H9 (cell line): ENCODE measurements at regions not wholly inside any gene's neighbourhood (a gene's known extent, or its start where the extent isn't known, plus 50 kb on each side); places are given as distances from the start of the nearest gene placed in this dataset.

Source experiments
- DNase-seq: peaks from one replicate; pipeline ENCODE4 v3.0.0-alpha.2; 2017
- H2AFZ ChIP-seq: one replicate; pipeline ENCODE4 v1.6.1; 2013; ENCODE audit warnings: mild to moderate bottlenecking, low read length, control low read depth, moderate library complexity
- H2AK5ac ChIP-seq: 2 replicates; pipeline ENCODE4 v1.6.1; 2013; ENCODE audit warnings: low read length, control low read depth, mixed read lengths; ENCODE audit not compliant: insufficient read length
- H2BK120ac ChIP-seq: one replicate; pipeline ENCODE4 v1.6.1; 2013; ENCODE audit warnings: low read depth, mild to moderate bottlenecking, low read length, control low read depth, inconsistent platforms; ENCODE audit not compliant: poor library complexity, severe bottlenecking
- H2BK12ac ChIP-seq: 2 replicates; pipeline ENCODE4 v1.6.1; 2013; ENCODE audit warnings: low read length, control low read depth, mixed read lengths, low read depth; ENCODE audit not compliant: insufficient read length
- H2BK15ac ChIP-seq: 2 replicates; pipeline ENCODE4 v1.6.1; 2013; ENCODE audit warnings: low read depth, low read length, control low read depth
- H2BK20ac ChIP-seq: one replicate; pipeline ENCODE4 v1.6.1; 2013; ENCODE audit warnings: low read depth, mild to moderate bottlenecking, low read length, control low read depth, inconsistent platforms; ENCODE audit not compliant: poor library complexity, severe bottlenecking
- H2BK5ac ChIP-seq: 2 replicates; pipeline ENCODE4 v1.6.1; 2013; ENCODE audit warnings: low read length, control low read depth, mixed read lengths; ENCODE audit not compliant: insufficient read length
- H3K14ac ChIP-seq: 2 replicates; pipeline ENCODE4 v1.6.1; 2013; ENCODE audit warnings: low read length, control low read depth; ENCODE audit not compliant: insufficient read depth
- H3K18ac ChIP-seq: 2 replicates; pipeline ENCODE4 v1.6.1; 2013; ENCODE audit warnings: low read depth, mild to moderate bottlenecking, mixed read lengths, low read length, control low read depth; ENCODE audit not compliant: insufficient read length
- H3K23ac ChIP-seq: 2 replicates; pipeline ENCODE4 v1.6.1; 2013; ENCODE audit warnings: low read length, control low read depth, mixed read lengths, low read depth; ENCODE audit not compliant: insufficient read length
- H3K23me2 ChIP-seq: 2 replicates; pipeline ENCODE4 v1.6.1; 2013; ENCODE audit warnings: low read depth, mild to moderate bottlenecking, mixed read lengths, low read length, control low read depth; ENCODE audit not compliant: insufficient read length, poor library complexity, severe bottlenecking
- H3K27ac ChIP-seq: 2 replicates; pipeline ENCODE4 v1.5.1; 2013; ENCODE audit warnings: low read length, control low read depth, mixed read lengths, low read depth; ENCODE audit not compliant: insufficient read length
- H3K27me3 ChIP-seq: 2 replicates; pipeline ENCODE4 v1.6.1; 2013; ENCODE audit warnings: low read length, control low read depth, inconsistent platforms; ENCODE audit not compliant: insufficient read depth
- H3K4ac ChIP-seq: 2 replicates; pipeline ENCODE4 v1.6.1; 2013; ENCODE audit warnings: low read depth, mild to moderate bottlenecking, control low read depth, inconsistent platforms, low read length, moderate library complexity
- H3K4me1 ChIP-seq: 2 replicates; pipeline ENCODE4 v1.6.1; 2013; ENCODE audit warnings: low read length, control low read depth, inconsistent platforms; ENCODE audit not compliant: insufficient read depth
- H3K4me2 ChIP-seq: 2 replicates; pipeline ENCODE4 v1.6.1; 2013; ENCODE audit warnings: low read length, control low read depth, mixed read lengths; ENCODE audit not compliant: insufficient read length, insufficient read depth
- H3K56ac ChIP-seq: 2 replicates; pipeline ENCODE4 v1.6.1; 2013; ENCODE audit warnings: low read depth, mild to moderate bottlenecking, mixed read lengths, low read length, control low read depth; ENCODE audit not compliant: insufficient read length
- H3K79me1 ChIP-seq: 2 replicates; pipeline ENCODE4 v1.6.1; 2013; ENCODE audit warnings: low read depth, mild to moderate bottlenecking, moderate library complexity, low read length, control low read depth, inconsistent platforms; ENCODE audit not compliant: insufficient read depth, poor library complexity, severe bottlenecking
- H3K79me2 ChIP-seq: 2 replicates; pipeline ENCODE4 v1.6.1; 2013; ENCODE audit warnings: low read length, control low read depth, inconsistent platforms; ENCODE audit not compliant: insufficient read depth
- H3K9ac ChIP-seq: 2 replicates; pipeline ENCODE4 v1.6.1; 2013; ENCODE audit warnings: low read length, control low read depth, mixed read lengths; ENCODE audit not compliant: insufficient read length; ENCODE audit errors: extremely low read depth
- H3K9me3 ChIP-seq: one replicate; pipeline ENCODE4 v1.6.1; 2013; ENCODE audit warnings: low read depth, low read length, inconsistent platforms; ENCODE audit not compliant: control insufficient read depth
- H3T11ph ChIP-seq: one replicate; pipeline ENCODE4 v1.6.1; 2013; ENCODE audit warnings: mild to moderate bottlenecking, low read length, control low read depth, inconsistent platforms
- H4K20me1 ChIP-seq: one replicate; pipeline ENCODE4 v1.6.1; 2013; ENCODE audit not compliant: control insufficient read depth, insufficient read length, insufficient read depth
- H4K5ac ChIP-seq: 2 replicates; pipeline ENCODE4 v1.6.1; 2013; ENCODE audit warnings: low read depth, mild to moderate bottlenecking, mixed read lengths, low read length, control low read depth; ENCODE audit not compliant: insufficient read length
- H4K8ac ChIP-seq: replicated peaks from 2 replicates; pipeline ENCODE4 v1.6.1; 2013; ENCODE audit warnings: low read length, control low read depth, mixed read lengths, low read depth; ENCODE audit not compliant: insufficient read length
- H4K91ac ChIP-seq: 2 replicates; pipeline ENCODE4 v1.6.1; 2013; ENCODE audit warnings: low read depth, mild to moderate bottlenecking, moderate library complexity, mixed read lengths, low read length, control low read depth; ENCODE audit not compliant: insufficient read length
- H3K27ac Mint-ChIP-seq, 3 experiments: 2 replicates in 2 of 3; 3 replicates in 1 of 3; pipeline ENCODE4 v1.8.0; 2020 to 2021; ENCODE audit warnings: mixed read lengths in 3 of 3, mild to moderate bottlenecking in 1 of 3, moderate library complexity in 1 of 3
- H3K27me3 Mint-ChIP-seq: 2 replicates; pipeline ENCODE4 v1.8.0; 2021; ENCODE audit warnings: low read depth, mild to moderate bottlenecking, moderate library complexity, mixed read lengths
- H3K36me3 Mint-ChIP-seq, 3 experiments: 2 replicates in 2 of 3; 3 replicates in 1 of 3; pipeline ENCODE4 v1.8.0; 2020 to 2021; ENCODE audit warnings: low read depth in 3 of 3, mixed read lengths in 3 of 3; ENCODE audit not compliant: insufficient read depth in 1 of 3
- H3K4me1 Mint-ChIP-seq, 2 experiments: 2 replicates each; pipeline ENCODE4 v1.8.0; 2020; ENCODE audit warnings: mixed read lengths in 2 of 2
- H3K4me3 Mint-ChIP-seq, 2 experiments: 2 replicates in 1 of 2; 3 replicates in 1 of 2; pipeline ENCODE4 v1.8.0; 2020 to 2021; ENCODE audit warnings: mild to moderate bottlenecking in 2 of 2, mixed read lengths in 2 of 2, moderate library complexity in 1 of 2
- H3K9me3 Mint-ChIP-seq, 2 experiments: 2 replicates in 1 of 2; 3 replicates in 1 of 2; pipeline ENCODE4 v1.8.0; 2020; ENCODE audit warnings: mild to moderate bottlenecking in 2 of 2, mixed read lengths in 2 of 2, moderate library complexity in 1 of 2
- CTCF ChIP-seq: fragments of 200-600 bp; sonication (generic); conservative IDR thresholded peaks from 3 replicates; pipeline ENCODE4 v1.8.0; 2021; ENCODE audit warnings: antibody characterized with exemption, mild to moderate bottlenecking
- WGBS: extraction: QIAGEN DNeasy Blood & Tissue Kit; methylation state at CpG from one replicate; pipeline ENCODE4 v1.1.7; 2013; ENCODE audit warnings: missing lambda C conversion rate, low lambda C conversion rate, mixed read lengths; ENCODE audit not compliant: insufficient read length; ENCODE audit errors: extremely low coverage; 5-methylcytosine and 5-hydroxymethylcytosine counted together

- H3K9me3 ChIP-seq, result no peaks in the 10 kb centered on the region
- H4K5ac ChIP-seq, result no peak overlapping the region
- no peaks in the 10 kb centered on the region for H3K27me3 ChIP-seq
- H3K27ac Mint-ChIP-seq, result no peak overlapping the region
- no peaks in the 10 kb centered on the region for H3K79me2 ChIP-seq
- no peak overlapping the region for H2AK5ac ChIP-seq
- no peak overlapping the region for H2AFZ ChIP-seq
- H3K4me3 Mint-ChIP-seq, result no peak overlapping the region
- H3K4me1 Mint-ChIP-seq, result no peaks in the 10 kb centered on the region
- H3K4me1 ChIP-seq, result no peaks in the 10 kb centered on the region
- H3K14ac ChIP-seq, result no peak overlapping the region
- H2BK12ac ChIP-seq, result no peak overlapping the region
- DNase-seq, result no peak
- no peaks in the 10 kb centered on the region for H4K20me1 ChIP-seq
- no peak overlapping the region for H3K23ac ChIP-seq
- WGBS, result no CpG with 5 or more reads among the region's 3 CpGs
- H2BK15ac ChIP-seq, result no peak overlapping the region
- no peaks in the 10 kb centered on the region for H3K27me3 Mint-ChIP-seq
- peak; percentile 66 for TF ChIP-seq CTCF
- H2BK20ac ChIP-seq, result no peak overlapping the region
- no peak overlapping the region for H4K8ac ChIP-seq
- no peak overlapping the region for H3T11ph ChIP-seq
- no peak overlapping the region for H3K9ac ChIP-seq
- H3K4ac ChIP-seq, result no peak overlapping the region
- H2BK120ac ChIP-seq, result no peak overlapping the region
- no peak overlapping the region for H3K56ac ChIP-seq
- H3K18ac ChIP-seq, result no peak overlapping the region
- H3K23me2 ChIP-seq, result no peaks in the 10 kb centered on the region
- H2BK5ac ChIP-seq, result no peak overlapping the region
- no peak overlapping the region for H3K4me2 ChIP-seq
- H4K91ac ChIP-seq, result no peak overlapping the region
- no peaks in the 10 kb centered on the region for H3K9me3 Mint-ChIP-seq
- no peaks in the 10 kb centered on the region for H3K79me1 ChIP-seq
- no peaks in the 10 kb centered on the region for H3K36me3 Mint-ChIP-seq
- no peak overlapping the region for H3K27ac ChIP-seq
Measured at GRCh38 chr2:188765522-188766470, 208.4 kb upstream of the COL3A1 start.
